ENCODE measurements at regions not wholly inside any gene's neighbourhood (a gene's known extent, or its start where the extent isn't known, plus 50 kb on each side); places are given as distances from the start of the nearest gene placed in this dataset.

- no peak overlapping the region for H3K27ac ChIP-seq
- DNase-seq (ENCODE audit: low read depth, low spot score): no peak
Observed at GRCh38 chr10:129390726-129391125, 76.3 kb upstream of the MGMT start.

DNA sequence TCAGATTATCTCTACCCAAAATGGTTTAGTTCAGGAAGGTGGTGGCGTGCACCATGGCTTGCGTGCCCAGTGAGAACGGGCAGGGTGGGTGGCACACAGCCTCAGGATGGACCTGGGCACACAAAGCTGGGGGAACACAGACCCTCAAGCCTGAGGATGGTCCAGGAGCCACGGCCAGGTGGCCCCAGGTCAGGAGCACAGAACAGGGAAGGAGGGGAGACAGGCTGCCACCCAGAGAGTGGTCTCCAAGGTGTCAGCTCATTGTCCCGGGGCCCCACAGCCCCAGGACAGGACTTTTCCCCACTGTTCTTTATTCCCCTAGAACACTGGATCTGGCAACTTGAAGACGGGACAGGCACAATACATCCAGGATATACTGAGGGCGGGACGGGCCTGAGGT lies 75.6 kb upstream of the MGMT start:
- no peak for DNase-seq (ENCODE audit: low read depth, low spot score)
- no peak overlapping the region for H3K27ac ChIP-seq

DNA sequence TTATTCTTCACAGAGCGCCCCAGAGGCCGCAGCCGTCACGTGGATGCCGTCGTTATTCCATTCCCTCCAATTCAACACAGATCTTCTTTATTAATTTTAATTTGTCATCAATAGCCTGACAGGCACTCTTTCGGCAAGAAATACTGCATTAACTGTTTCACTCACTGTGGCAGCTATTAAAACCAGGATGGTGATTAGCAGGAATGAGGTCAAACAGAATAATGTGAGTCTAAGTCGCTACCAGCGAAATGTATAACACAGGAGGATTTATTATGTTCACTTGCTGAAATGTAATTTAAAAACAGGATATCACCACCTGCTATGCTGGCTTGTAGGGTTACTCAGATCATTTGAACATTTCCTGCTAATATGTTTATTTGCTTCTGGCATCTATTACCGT lies 74.2 kb upstream of the MGMT start:
- DNase-seq (ENCODE audit: low read depth, low spot score): no peak
- no peak overlapping the region for H3K27ac ChIP-seq

GRCh38 chr10:129393812-129394211 lies 73.2 kb upstream of the MGMT start:
- no peak overlapping the region for H3K27ac ChIP-seq
- no peak for DNase-seq (ENCODE audit: low read depth, low spot score)

DNA sequence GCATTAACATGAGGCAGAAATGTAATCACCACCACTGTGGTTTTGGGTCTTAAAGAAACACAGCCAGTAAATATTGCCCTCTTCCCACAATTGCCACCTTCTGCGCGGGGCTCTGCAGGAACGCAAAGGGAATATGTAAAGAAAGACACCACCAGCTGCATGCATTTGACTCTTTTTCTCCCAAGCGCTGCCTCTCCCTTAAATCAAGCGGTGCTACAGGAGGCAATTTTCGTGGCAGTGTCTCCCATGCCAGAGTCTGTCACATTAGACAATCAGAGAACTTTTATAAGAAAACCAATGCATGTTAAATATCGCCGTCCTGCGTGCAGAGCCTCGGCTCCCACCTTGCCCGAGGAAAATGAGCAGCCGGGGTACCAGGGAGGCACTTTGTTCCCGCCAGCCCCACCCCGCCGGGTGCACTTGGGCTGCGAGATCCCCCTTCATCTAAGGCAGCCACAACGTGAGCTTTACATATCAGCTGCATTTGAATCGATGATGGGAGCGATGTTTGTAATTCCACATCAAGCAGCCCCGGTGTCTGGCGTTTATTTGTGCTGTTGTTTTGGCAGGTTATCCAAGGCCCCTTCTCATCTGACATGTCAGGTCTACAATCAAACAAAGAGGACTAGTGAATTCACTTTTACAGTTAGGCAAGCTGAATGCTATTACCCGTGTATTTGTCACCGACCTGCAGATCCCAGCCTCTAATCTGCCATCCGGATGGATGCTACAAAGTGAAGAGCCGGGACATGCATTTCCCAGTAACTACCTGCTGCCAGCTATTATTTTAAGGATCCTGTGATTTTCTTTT lies 72.3 kb upstream of the MGMT start:
- no peak for DNase-seq (ENCODE audit: low read depth, low spot score)

DNA sequence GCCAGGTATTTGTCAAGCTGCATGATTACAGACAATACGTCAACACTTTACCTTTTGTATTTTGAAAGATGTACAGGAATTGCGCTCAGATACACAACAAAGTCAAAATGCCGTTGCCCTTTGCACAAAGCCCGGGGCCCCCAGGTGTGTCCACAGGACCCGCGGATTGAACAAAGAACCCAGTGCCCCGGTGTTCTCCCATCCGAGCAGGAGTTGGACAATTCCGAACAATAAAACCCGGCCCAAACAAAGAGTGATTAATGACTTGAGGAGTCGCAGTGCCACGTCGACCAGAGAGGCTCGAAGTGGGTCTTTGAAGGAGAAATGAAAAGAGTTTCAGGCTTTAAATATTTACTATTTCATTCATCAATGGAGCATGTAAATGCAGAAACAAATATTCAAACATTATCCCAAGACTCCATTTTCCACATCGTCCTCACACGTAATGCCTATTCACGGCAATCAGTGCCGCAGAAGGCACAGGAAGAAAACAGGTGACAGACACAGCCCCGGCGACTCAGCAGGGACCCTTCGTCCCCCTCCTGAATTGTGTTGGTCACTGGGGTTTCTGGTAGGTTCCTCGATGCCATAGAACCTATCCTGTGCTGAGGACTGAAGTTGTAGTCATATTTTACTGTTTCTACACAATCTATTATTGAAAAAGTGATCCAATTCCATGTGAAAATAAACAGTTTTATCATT lies 70.9 kb upstream of the MGMT start:
- no peak for DNase-seq (ENCODE audit: low read depth, low spot score)
- no peak overlapping the region for H3K27ac ChIP-seq

More for the DNA sequence above, 72.3 kb upstream of the MGMT start:
- H3K27ac ChIP-seq: no peak overlapping the region

DNA sequence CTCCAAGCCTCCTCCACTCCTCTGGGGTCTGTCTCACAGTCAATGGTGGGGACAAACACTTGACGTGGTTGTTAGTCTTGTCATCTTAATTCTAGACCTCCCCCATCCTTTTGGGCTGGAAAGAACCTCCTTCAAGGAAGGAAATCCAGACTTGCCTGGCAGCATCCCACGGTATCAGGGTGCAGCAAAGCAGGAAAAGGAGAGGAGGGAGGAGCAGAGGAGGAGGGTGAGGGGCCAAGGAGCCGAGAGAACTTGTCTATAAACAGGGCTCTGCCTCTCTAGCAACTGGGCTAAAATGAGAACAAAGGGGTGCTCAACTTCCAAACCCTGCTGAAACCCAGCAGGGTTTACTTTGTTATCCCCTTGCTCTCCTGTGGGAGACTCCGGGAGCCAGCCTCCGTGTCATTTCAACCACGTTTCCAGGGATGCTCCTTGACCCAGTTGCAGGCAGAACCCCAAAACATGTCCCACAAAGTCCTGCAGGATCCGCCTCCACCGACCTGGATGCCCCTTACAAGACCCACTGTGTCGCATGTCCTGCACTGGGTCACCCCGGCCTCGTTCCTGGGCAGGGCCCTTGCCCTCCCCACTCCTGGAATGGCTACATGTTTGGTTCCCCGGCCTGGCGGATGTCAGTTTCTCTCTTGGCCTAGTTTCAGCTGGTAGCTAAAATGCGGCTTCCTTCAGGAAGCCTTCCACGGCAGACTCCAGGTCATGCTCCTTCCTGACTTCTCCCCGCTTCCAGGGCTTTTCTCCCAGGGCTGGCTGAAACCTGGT lies 69.7 kb upstream of the MGMT start:
- no peak overlapping the region for H3K27ac ChIP-seq
- DNase-seq (ENCODE audit: low read depth, low spot score): no peak

DNA sequence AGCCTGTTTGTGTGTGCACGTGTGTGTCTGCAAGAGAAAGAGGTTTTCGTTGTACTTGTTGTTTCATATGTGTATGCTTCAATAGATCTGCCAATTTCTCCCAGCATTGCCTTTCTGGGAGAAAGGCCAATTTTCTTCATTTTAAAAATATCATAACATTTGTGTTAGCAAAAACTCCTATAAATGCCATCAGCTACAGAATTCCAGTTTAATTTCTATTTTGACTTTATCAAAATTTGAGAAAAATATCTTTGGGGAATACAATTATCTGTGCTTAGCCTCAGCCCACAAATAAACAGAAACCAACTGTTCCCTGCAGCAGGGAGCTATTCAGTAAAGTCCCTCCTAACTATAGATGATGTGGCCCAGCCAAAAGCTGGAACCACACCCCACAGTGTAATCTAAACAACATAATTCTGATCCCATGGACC lies 68.3 kb upstream of the MGMT start:
- DNase-seq (ENCODE audit: low read depth, low spot score): no peak
- H3K27ac ChIP-seq: no peak overlapping the region

DNA sequence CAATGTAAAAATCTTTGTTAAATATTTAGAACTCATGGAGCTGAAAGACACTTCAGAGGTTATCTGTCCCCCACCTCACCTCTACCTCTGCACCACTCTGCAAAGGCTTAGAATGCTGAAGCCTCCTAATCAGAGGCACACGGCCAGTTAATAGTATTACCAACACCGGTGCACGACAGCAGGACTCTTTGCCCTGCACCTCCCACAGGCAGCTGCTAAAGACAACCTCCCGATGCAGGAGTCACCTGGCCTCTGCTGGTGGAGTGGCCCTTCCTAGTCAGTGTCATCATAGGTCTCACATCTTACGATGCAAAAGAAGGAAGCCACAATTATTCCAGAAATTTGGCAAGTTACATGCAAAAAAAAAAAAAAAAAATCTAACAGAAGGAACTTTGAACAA lies 66.6 kb upstream of the MGMT start:
- H3K27ac ChIP-seq: no peak overlapping the region
- DNase-seq (ENCODE audit: low read depth, low spot score): no peak

GRCh38 chr10:129402459-129402858 lies 64.6 kb upstream of the MGMT start:
- no peak overlapping the region for H3K27ac ChIP-seq
- no peak for DNase-seq (ENCODE audit: low read depth, low spot score)

DNA sequence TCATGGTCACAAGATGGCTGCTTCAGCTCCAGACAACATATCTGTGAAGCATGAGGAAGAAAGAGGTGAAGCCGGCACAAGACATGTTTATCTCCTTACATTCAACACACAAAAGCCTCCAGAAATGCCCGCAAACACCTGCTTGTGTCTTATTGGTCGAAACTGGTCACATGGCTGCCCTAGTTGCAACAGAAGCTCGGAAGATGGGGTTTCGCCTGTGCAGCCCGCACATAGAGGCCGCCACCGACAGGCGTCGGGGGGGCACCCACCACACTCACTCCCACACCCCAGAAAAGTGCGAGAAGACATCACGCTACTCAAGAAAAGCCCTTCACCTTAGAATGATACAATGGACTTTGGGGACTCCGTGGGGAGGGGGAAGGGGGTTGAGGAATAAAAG lies 63.0 kb upstream of the MGMT start:
- no peak overlapping the region for H3K27ac ChIP-seq
- DNase-seq (ENCODE audit: low read depth, low spot score): no peak

DNA sequence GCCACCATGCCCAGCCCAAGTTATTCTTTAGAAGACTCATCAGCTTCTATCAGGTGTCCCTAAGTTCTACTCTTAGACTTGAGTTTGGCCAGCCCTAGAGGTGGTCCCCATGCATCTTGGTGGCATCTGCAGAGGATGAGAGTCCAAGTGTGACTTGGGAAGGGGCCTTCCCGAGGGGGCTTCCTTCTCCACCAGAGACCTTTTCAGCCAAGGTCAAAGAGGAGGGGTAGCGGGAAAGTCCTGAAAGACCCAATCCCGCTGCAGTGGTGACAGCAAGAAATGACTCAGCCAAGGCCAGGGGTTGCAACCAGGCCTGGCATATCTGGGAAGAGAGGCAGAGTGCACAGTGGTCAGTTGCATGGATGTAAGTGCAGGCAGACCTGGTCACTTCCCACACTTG lies 61.7 kb upstream of the MGMT start:
- H3K27ac ChIP-seq: no peak overlapping the region
- DNase-seq (ENCODE audit: low read depth, low spot score): no peak

DNA sequence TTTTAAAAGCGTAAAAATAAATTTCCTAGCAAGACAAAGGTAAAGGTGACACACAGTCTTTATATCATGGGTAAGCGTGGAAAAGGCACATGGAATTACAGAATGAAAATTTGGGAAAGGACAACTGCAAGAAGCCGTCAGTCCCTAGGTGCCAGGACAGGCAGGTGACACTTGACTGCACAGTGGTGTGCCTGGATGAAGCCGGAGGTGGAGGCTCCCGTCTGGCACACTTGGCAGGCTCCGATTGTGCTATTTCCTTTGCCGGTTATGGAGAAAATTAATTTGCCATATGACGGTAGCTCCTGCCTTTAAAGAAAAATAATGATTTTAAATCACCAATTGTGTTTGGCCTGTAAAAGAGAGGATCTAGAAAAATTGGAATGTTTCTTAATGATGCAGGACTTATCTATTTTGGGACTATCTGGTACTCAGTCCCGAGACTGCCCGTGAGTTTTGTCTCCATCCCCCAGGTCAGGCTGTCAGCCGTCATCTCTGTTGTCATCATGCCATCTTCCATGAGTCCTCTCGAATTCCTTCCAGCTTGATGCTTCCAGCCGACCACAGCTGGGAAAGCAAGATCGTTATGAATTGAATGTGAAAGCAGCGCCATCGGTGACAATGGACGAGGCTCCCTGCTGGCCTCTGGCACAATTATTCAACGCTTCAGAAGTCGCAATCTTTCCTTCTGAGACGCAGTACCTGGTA lies 56.2 kb upstream of the MGMT start:
- no peak for DNase-seq (ENCODE audit: low read depth, low spot score)
- H3K27ac ChIP-seq: no peak overlapping the region

GRCh38 chr10:129411393-129411705 lies 55.7 kb upstream of the MGMT start:
- no peak for DNase-seq (ENCODE audit: low read depth, low spot score)
- no peak overlapping the region for H3K27ac ChIP-seq

- no peak for DNase-seq (ENCODE audit: low read depth, low spot score)
- H3K27ac ChIP-seq: no peak overlapping the region
Observed at GRCh38 chr10:129411772-129412171, 55.3 kb upstream of the MGMT start.

GRCh38 chr10:129413024-129413423 lies 54.0 kb upstream of the MGMT start:
- DNase-seq (ENCODE audit: low read depth, low spot score): no peak
- H3K27ac ChIP-seq: no peak overlapping the region

DNA sequence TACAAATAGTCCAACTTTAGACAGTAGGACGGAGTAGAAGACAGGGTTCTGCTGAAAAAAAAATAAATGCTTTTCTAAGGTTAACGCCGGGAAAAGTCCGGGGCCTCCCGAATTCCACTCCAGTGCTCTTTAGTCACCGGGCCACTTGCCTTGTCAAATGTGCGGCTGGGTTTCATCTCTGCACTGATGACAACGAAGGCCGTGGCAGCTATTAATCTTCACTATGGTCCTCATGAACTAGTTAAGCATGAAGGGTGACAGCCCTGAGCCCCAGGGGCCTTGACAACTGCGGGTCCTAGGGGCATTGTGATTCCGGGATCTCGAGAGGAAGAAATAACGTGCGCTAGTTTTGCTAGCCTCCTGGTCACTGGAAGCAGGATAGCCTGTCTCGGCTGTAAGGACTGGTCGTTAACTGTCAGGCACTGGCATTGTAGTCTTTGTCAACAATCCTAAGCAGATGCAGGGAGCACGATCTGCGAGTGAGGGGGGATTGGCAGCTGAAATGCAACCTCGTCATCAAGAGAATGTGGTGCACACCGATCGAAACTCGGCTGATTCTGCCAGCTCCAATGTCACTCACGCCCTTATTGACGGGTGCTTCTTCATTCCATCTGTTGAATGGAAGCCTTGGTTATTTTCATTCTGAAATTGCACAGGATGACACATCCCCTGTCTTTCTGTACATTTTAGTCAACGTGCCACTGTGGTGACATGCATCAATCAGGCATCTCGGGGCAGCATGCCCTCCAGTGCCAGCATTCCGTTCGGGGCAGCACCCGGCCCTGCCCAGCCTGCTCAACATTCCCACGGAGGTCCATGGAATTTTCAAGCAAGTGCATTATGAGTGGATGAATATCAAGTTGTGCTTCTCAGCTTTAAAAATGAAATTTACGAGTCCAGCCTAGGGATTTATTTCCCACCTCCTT lies 51.6 kb upstream of the MGMT start:
- no peak overlapping the region for H3K27ac ChIP-seq
- DNase-seq (ENCODE audit: low read depth, low spot score): no peak

DNA sequence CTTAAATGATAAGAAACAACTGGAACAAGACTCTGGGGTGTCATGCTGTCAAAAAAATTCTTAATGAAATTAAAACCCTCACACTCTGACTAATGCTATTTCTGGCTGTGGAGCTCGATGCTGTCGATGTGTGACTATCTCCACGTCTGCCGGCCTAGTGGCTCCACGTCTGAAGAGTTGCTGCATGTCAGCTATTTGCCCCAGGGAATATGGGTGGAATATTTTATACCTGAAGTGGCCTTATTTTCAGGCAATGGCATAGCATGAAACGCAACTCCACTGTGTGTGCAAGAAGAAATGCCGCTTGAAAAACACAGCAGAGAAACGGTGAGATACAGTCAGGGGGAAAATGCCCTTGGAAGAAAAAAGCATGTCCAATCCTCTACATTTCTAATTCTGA lies 50.9 kb upstream of the MGMT start:
- H3K27ac ChIP-seq: no peak overlapping the region
- no peak for DNase-seq (ENCODE audit: low read depth, low spot score)

DNA sequence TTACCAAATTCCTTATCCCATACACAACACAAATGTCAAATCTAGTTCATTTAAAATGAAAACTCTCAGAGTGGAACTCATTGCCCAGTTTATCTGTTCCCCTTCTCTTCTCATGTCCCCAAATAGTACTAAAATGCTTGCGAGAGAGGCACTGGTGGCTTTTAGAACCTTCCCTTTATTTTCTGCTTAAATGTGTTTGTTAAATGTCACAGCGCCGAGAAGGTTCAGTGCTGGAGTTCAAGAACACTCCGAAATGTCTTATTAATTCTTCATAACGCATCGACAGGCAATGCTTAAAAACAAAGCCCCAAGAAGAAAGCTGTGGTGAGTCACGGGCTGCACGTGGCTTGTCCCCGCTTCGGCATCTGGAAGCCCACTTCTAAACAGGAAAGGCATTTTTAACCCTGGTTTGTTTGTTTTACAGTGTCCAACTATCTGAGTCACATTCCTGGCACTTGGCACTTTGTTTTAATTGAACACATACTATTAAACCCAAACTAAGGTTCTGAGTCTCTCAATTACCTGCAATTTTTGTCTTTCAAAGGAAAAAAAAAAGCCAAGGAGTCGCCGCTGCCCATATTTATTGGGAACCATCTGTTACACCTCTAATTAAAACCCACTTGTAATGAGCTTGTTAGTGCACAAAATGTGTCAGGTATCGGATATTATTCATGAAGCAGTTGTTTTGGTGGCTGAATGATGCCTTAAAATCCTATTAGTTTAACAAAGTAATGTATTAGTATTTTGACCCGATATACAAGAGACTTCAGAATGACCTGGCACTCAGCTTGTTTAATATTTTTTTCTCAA lies 49.9 kb upstream of the MGMT start:
- H3K27ac ChIP-seq: no peak overlapping the region
- DNase-seq (ENCODE audit: low read depth, low spot score): no peak
